AG09319 (cell line): ENCODE measurements at regions not wholly inside any gene's neighbourhood (a gene's known extent, or its start where the extent isn't known, plus 50 kb on each side); places are given as distances from the start of the nearest gene placed in this dataset.

Experiments used
- DNase-seq: peaks from one replicate; pipeline ENCODE4 v3.0.0-alpha.2; 2010; ENCODE audit warnings: low read depth; ENCODE audit errors: extremely low read depth
- TF ChIP-seq, protein P1 (sequence below): IDR thresholded peaks from 2 replicates; pipeline ENCODE4 v1.5.1; 2011; ENCODE audit warnings: low read depth, mild to moderate bottlenecking, inconsistent platforms, low read length, moderate library complexity

DNA sequence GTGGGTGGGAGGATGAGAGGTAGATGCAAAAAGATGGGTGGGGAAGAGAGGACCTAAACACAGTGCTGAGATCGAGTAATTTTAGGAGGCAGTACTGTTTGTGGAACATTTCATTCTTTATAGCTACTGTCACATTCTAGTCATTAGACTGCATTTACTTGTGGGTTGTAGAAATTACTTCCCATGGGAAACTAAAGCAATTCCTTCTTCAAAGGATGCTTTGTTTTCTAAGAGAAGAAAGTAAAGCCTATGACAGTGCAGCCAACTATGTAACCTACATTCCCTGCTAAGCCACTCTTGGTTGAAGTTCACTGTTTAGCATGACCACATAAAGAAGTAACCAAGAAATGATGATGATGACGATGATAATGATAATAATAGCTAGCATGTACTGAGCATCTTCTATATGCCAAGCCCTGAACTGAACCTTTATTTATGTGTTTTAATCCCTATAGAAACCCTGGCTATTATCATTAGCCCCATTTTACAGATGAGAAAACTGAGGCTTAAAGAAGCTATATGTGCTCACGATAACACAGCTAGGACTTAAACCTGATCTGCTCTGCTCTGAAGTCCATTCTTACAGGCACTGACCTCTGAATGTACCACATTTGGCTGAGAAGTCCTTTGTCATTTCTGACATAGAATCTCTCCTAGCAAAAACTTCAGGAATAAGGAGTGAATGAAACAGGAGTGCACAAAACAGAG is 114.5 kb upstream of the KIT start:
- TF ChIP-seq, protein P1, sequence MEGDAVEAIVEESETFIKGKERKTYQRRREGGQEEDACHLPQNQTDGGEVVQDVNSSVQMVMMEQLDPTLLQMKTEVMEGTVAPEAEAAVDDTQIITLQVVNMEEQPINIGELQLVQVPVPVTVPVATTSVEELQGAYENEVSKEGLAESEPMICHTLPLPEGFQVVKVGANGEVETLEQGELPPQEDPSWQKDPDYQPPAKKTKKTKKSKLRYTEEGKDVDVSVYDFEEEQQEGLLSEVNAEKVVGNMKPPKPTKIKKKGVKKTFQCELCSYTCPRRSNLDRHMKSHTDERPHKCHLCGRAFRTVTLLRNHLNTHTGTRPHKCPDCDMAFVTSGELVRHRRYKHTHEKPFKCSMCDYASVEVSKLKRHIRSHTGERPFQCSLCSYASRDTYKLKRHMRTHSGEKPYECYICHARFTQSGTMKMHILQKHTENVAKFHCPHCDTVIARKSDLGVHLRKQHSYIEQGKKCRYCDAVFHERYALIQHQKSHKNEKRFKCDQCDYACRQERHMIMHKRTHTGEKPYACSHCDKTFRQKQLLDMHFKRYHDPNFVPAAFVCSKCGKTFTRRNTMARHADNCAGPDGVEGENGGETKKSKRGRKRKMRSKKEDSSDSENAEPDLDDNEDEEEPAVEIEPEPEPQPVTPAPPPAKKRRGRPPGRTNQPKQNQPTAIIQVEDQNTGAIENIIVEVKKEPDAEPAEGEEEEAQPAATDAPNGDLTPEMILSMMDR = no peak
- no peak for DNase-seq

DNA sequence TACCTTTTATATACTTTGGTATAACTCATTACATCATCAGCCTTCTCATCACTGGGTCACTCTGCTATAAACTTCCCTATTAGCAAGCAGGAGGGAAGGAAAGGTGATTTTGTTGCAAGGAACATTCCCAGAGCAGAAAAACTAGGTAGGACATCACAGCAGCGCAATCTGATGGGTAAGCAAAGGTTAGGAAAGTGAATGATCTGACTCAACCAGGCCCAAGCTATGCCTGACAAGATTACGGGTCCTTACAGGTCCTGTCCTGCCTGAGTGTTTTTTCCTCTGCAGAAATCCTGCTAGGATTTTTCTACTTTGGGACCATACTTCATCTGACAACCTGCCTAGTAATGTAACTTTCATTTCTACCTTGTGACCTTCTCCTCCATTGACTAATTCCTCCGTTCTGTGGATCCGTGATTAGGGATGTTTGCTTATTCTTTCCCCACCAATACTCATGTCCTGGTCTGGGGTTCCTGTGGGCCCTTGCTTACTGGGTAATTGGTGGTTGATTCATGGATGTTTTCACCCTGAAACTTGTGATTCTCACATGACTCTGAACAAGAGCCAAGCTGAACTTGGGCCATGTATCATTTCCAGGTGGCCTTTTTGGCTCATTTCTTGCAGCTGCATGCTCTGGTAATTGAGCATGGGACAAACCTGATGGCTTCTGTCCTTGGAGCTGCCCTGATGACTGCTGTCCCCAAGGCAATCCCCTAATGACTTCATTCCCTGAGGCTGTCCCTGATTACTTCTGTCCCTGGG is 111.9 kb upstream of the KIT start:
- no peak for DNase-seq
- TF ChIP-seq, protein P1 = no peak

DNA sequence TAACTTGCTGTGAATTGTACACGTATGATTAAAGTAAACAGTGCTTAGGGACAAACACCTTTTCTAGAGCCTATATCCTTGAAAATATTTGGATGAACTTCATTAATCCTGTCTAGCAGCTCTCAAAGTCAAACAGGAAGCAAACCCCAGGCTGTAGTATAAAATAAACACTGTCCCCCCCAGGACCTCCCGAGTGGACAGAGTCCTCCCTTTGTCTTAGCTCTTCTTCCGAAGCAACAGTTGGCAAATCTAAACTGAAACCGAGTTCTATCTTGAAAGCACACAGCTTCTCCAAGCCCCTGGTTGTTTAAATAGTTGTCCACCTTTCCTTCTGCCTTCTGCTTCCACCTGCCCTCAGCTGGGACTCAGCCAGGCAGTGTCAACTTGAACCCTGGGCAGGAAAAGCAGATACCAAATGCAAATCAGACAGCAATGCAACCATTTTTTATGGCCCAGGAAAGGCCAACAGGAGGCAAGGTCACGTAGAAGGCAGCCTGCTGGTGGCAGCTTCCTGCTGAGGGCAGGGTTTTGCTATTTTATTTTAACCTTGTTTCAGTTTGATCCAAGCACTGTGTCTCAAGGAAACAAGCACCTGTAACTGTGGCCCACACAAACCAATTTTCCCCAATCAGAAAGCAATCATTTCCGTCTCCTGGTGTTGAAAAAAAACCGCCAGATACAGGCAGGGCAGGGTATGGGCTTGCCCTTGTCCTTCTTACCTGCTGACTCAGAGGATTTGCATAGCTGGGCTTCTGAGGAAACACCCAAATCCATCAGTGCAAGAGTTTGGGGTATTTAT is 110.3 kb upstream of the KIT start:
- TF ChIP-seq, protein P1 = no peak
- no peak for DNase-seq

DNA sequence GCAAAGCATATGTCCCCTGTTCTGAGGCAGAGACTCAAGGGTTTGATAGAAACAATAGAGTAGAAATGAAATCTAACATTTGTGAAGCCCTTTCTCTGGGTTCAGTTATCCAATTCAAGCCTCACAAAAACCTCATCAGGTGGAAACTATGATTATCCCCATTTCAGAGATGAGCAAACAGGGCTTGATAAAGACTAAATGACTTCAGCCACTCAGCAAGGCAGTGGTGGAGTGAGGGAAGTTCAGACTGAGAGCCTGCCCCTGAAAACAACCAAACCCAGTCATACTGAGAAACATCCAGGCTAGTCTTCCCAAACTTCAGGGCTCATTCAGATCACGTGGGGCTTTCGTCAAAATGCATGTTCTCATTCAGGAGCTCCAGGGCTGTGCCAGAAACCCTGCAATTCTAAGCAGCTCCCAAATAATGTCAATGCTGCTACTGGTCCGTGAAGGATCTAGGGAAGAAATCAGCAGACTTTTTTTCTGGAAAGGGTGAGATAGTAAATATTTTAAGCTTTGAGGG is 109.6 kb upstream of the KIT start:
- TF ChIP-seq, protein P1 = no peak
- DNase-seq = no peak

DNA sequence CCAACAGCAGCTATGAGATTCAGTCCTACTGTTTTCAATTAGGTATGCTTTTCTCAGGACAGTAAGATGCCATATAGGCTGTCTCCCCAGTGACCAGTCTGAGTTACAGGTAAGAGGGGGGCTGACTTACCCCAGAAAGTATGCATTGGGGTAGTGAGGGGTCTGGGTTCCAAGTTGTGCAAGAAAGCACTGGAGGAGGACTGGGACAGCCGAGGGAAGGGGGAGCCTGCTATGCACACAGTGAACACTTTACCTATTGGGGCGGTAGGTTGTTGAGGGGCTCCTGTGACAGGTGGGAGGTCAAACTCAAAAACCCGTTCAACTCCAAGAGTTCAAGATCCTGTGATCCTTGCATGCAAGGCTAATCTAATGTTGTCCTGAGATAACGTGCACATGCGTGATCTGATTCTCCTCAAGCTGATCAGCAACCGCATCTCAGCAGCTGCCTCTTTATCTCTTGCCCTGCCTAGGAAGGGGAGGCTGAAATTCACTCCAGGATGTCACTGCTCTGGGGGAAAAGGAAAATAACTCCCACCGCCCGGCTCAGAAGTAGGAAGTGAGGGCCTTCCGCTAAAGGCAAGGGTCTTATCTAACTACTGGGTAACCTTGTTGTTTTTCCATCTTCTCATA is 108.8 kb upstream of the KIT start:
- TF ChIP-seq, protein P1 = no peak
- no peak for DNase-seq

DNA sequence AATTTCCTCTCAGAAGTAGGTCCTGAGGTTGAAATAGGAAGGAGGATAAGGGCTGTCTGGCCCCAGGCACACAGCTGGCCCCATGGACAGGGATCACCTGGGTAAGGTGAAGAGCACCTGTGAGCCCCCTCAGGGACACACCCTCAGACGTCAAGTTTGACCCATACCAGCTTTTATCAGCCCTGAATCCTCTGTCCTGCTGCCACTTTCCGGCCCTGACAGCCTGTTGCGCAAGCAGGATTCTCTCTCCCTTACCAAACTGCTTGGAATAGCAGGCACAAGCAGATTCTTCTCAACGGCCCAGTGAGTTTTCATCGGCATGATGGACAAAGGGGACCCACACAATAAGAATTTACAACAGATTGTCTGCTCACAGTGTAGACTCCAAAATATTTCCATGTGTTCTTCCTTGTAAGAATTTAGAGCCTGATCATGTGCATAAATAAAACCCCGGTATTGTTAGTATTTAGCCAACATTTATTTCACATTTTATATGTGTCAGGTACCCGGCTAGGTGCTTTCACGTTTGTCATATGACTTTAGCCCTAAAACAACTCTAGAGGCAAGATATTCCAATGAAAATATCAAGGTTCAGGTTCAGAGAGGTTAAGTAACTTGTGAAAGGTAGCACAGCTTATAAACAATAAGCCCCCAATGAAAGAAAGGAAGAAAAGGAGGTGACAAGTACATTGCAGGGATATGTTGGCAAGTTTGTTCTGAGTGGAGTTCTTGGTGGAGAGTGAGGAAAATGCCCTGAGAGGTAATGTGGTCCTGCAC is 107.2 kb upstream of the KIT start:
- no peak for DNase-seq
- TF ChIP-seq, protein P1 = no peak
